C4-2B (cell line): ENCODE measurements at regions not wholly inside any gene's neighbourhood (a gene's known extent, or its start where the extent isn't known, plus 50 kb on each side); places are given as distances from the start of the nearest gene placed in this dataset.

Experiments
- ZFX ChIP-seq: fragments of 450-650 bp; IDR thresholded peaks from 2 replicates; pipeline ENCODE4 v1.6.1; 2017
- TF ChIP-seq, protein P1 (sequence below): fragments of 450-650 bp; conservative IDR thresholded peaks from 2 replicates; pipeline ENCODE4 v1.5.1; 2017; ENCODE audit warnings: mild to moderate bottlenecking

DNA sequence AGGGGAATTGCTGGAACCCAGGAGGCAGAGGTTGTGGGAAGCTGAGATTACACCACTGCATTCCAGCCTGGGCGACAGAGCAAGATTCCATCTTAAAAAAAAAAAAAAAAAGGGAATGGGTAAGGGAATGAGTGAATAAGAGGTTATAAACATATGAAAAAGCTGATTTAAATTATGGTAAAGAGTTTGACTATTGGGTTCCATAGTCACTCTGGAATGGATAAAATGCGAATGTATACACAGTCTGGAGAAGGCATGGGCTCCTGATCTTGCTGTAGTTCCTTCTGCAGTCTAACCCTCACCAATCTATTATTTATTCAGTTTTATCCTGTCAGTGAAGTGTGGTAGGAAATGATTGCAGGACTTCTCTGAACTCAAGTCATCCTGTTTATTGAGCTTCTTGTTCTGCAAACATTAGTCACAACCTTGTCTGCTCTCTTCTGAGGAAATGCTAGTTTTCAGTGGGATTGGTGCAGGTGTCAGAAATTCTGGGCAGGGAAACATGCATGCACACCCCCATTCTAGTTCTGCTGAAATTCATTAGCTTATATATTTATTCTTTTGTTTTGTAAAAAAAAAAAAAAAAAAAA lies 190.9 kb upstream of the CFAP20DC start:
- TF ChIP-seq, protein P1, sequence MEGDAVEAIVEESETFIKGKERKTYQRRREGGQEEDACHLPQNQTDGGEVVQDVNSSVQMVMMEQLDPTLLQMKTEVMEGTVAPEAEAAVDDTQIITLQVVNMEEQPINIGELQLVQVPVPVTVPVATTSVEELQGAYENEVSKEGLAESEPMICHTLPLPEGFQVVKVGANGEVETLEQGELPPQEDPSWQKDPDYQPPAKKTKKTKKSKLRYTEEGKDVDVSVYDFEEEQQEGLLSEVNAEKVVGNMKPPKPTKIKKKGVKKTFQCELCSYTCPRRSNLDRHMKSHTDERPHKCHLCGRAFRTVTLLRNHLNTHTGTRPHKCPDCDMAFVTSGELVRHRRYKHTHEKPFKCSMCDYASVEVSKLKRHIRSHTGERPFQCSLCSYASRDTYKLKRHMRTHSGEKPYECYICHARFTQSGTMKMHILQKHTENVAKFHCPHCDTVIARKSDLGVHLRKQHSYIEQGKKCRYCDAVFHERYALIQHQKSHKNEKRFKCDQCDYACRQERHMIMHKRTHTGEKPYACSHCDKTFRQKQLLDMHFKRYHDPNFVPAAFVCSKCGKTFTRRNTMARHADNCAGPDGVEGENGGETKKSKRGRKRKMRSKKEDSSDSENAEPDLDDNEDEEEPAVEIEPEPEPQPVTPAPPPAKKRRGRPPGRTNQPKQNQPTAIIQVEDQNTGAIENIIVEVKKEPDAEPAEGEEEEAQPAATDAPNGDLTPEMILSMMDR: no peak
- no peak for TF ChIP-seq ZFX
